VCaP (cell line): ENCODE measurements at regions not wholly inside any gene's neighbourhood (a gene's known extent, or its start where the extent isn't known, plus 50 kb on each side); places are given as distances from the start of the nearest gene placed in this dataset.
A peak's percentile ranks its signal among the peaks of the same experiment; 100 is the strongest.

ENCODE experiments used
- H3K27ac ChIP-seq: fragments of 450-650 bp; 2 replicates; pipeline ENCODE4 v1.5.1; 2017
- TF ChIP-seq, protein P1 (sequence below): fragments of 450-650 bp; conservative IDR thresholded peaks from 2 replicates; pipeline ENCODE4 v1.5.1; 2017; ENCODE audit warnings: mild to moderate bottlenecking, moderate library complexity

DNA sequence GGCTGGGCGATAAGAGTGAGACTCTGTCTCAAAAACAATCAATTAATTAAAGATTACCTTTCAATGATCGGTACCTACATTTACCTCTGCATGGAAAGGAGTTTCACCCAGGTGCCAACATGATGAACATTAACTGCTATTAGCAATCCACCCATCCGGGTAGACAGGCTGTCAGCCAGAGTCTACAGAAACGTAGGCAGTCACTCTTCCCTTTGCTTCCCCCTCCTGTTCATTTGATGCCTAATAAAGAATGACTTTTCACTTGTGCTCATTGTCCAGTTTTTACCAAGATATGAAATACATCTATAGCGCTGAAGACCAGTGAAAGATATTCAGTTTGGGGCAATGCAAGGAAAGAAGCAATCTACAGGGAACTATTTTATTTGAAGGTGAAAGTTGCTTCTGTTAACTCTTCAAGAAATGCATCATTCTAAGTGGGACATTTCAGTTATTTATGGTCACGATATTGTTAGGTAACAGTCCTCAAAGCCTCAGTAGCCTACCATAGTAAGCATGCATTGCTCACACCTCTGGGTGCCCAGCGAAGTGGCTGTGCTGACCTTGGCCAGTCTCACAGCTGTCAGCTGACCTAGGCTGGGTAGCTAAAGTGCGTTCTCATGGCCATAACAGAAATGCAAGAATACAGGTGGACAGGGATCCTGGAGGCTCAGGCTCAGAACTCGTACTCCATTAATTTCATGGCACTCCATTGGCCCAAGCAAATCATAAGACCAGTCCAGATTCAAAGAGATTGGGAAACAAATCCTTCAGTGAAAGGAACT lies 87.2 kb upstream of the DMRT1 start:
- TF ChIP-seq, protein P1, sequence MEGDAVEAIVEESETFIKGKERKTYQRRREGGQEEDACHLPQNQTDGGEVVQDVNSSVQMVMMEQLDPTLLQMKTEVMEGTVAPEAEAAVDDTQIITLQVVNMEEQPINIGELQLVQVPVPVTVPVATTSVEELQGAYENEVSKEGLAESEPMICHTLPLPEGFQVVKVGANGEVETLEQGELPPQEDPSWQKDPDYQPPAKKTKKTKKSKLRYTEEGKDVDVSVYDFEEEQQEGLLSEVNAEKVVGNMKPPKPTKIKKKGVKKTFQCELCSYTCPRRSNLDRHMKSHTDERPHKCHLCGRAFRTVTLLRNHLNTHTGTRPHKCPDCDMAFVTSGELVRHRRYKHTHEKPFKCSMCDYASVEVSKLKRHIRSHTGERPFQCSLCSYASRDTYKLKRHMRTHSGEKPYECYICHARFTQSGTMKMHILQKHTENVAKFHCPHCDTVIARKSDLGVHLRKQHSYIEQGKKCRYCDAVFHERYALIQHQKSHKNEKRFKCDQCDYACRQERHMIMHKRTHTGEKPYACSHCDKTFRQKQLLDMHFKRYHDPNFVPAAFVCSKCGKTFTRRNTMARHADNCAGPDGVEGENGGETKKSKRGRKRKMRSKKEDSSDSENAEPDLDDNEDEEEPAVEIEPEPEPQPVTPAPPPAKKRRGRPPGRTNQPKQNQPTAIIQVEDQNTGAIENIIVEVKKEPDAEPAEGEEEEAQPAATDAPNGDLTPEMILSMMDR: 0 out of 2 replicates have a peak, but pooled peaks have one; percentile 14
- no peak overlapping the region for H3K27ac ChIP-seq

DNA sequence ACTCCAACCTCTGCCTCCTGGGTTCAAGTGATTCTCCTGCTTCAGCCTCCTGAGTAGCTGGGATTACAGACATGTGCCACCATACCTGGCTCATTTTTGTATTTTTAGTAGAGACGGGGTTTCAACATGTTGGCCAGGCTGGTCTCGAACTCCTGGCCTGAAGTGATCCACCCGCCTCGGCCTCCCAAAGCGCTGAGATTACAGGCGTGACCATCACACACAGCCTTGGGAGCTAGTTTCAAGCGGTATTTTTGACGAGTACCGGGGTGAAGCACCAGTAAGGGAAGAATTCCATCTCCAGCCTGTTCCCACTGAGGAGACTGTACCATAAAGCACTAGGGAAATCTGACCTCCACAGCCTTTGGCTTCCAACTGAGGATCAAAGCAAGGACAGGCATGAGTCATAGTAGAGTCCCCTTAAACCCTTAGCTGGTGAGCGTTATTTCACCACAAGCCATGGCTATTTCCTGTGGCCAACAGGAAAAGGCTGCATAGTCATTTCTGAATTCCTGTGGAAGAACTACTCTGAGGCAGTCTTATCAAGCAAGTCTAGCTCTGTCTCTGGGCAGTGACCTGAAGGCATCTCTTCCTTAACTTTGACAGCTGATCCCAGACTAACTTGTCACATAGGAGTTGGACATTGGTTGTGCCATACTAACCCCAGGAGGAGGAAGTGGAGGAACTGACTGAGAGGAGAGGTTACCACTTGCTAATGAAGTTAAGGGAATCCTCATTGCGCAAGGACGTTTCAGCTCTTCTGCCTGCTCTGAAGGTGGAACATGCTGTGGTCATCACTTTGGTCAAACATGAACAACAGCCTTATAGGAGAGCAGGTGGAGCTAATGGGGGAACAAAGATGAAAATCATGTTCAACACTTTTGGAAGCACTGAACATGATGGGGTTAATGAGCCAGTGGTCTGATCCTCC lies 85.8 kb upstream of the DMRT1 start:
- H3K27ac ChIP-seq: no peak overlapping the region

DNA sequence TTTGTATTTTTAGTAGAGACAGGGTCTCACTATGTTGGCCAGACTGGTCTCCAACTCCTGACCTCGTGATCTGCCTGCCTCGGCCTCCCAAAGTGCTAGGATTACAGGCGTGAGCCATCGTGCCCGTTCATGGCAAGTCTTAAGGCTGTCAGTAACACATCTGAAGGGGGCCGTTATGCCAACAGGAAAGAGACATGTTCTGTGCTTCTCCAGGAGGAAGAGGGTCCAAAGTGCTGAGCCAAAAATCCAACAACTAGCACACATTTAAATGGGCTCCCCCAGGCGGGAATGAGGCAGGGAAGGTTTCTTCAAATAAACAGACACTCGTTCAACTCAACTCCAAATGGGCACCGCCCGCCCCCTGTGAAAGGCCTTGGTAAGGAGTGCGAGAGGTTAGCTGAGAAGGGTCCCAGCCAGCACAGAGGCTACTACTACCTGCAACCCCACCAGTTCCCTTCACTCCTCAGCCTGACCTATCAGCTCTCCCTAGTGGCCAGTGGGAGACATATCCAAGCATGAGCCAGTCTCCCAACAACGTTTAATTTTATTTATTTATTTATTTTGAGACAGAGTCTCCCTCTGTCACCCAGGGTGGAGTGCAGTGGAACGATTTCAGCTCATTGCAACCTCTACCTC lies 84.1 kb upstream of the DMRT1 start:
- TF ChIP-seq, protein P1: peak; percentile 78
- no peak overlapping the region for H3K27ac ChIP-seq

More for the DNA sequence above, 85.8 kb upstream of the DMRT1 start:
- TF ChIP-seq, protein P1: no peak

DNA sequence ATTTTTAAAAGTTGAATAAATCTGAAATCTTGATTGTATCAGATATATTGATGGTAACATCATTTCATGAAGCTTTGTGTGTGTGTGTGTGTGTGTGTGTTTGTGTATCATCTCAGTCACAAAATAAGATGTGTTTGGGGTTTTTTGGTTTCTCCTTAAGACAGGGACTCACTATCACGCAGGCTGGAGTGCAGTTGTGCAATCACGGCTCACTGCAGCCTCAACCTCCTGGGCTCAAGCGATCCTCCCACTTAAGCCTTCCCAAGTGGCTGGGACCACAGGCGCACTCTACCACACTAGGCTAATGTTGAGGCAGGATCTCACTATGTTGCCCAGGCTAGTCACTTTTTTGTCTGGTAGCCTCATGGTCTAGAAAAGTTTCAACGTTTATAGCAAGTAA lies 83.4 kb upstream of the DMRT1 start:
- H3K27ac ChIP-seq: no peak overlapping the region

DNA sequence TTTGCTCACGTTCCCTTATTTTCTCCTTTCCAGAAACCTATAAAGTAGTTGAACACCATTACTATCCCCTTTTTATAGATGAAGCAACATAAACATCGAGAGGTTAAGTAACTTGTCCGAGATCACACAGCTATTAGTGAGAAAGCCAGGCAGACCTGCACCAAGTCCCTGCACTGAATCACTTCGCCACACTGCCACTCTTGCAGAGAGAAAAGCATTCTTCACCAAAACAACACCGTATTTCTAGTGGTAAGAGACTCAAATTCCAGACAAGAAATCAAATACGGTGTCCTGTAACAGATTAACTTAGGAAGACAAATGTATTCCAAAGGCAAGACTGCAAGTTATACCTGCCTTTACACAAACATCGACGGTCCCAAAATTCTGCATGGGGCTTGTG lies 82.0 kb upstream of the DMRT1 start:
- no peak overlapping the region for H3K27ac ChIP-seq
- TF ChIP-seq, protein P1: no peak

More for the DNA sequence above, 83.4 kb upstream of the DMRT1 start:
- TF ChIP-seq, protein P1: no peak

DNA sequence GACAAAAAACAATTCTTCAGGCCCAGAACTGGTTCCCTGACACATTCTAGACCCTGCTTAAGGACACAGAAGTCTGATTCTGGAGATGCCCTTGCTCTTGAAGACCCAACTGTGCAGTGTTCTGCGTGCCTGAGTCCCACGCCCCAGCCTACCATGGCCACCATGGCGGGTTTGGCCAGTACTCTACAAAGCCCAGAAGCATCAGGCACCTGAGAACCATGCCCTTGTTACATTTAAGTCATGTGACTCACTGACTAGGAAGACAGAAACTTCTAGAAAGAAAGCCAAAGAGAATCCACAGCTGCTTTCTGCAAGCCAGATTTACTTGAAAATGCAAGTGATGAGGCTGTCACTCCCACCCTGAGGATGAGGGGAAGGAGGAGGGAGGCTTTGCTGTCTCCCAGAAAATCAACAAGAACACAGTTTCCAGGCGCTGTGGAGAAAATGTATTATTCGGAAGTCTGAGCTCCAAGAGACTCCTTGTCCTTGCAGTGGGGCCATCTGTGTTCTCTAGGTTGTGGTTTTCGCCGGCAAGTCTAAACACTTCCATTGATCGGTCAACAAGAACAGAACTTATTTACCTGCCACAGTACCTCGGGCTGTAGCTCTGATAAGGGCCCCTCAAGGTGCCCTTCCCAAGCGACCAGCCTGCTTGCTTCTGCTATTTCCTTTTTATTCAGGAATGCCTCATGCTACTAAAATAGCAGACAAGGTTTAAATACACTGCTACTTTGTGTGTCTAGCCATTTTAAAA lies 81.3 kb upstream of the DMRT1 start:
- H3K27ac ChIP-seq: no peak overlapping the region
- TF ChIP-seq, protein P1: no peak
